PFSK-1 (cell line): ENCODE measurements at regions not wholly inside any gene's neighbourhood (a gene's known extent, or its start where the extent isn't known, plus 50 kb on each side); places are given as distances from the start of the nearest gene placed in this dataset.

Source experiments
- FOXP2 ChIP-seq: optimal IDR thresholded peaks from 2 replicates; pipeline ENCODE3; 2011; ENCODE audit warnings: borderline replicate concordance, control low read depth, inconsistent platforms; ENCODE audit not compliant: insufficient read depth; ENCODE audit errors: extremely low read length, extremely low read depth
- POLR2AphosphoS5 ChIP-seq: IDR thresholded peaks from 2 replicates; pipeline ENCODE4 v1.6.1; 2012; ENCODE audit warnings: low read depth, mild to moderate bottlenecking, control low read depth, low read length, moderate library complexity
- SIN3A ChIP-seq: IDR thresholded peaks from 2 replicates; pipeline ENCODE4 v1.6.1; 2012; ENCODE audit warnings: mild to moderate bottlenecking, low read length, moderate library complexity, borderline replicate concordance; ENCODE audit not compliant: insufficient read depth
- TAF1 ChIP-seq: IDR thresholded peaks from 2 replicates; pipeline ENCODE4 v1.6.1; 2012; ENCODE audit warnings: low read length, control low read depth, borderline replicate concordance; ENCODE audit not compliant: insufficient read depth
- TF ChIP-seq, protein P1 (sequence below), 2 experiments: IDR thresholded peaks; 2 replicates each; pipeline versions ENCODE4 v1.6.1 to v1.8.0; 2011 to 2012; ENCODE audit warnings: low read depth in 2 of 2, low read length in 2 of 2, control low read depth in 1 of 2, inconsistent platforms in 1 of 2, mild to moderate bottlenecking in 1 of 2, moderate library complexity in 1 of 2; ENCODE audit not compliant: insufficient read depth in 1 of 2

DNA sequence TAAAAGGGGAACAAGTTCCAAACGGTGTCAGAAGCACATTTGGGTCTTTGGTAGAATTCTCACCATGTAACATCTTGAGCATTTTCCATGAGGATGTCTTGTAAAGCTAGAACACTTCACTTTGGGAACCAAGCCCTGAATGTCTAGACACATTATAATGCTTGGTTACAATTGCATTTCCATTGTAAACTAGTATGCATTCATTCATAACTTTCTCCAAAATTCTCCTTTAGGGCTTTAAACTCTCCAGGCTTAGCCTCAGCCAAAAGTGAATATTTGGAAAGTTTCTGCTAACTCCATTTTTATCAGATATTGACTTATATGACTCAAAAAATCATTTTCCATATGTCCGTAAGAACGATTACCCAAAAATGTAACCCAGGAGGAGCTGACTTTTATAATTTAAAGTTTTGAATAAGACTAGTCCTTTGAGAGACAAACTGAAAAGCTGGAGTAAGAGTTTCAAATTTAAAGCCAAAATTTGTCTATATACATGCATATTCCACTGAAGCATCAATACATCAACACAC is 1170.4 kb downstream of the EFNB2 start:
- TF ChIP-seq POLR2AphosphoS5 (no peak), TAF1 (no peak), SIN3A (no peak), FOXP2 (no peak)
- TF ChIP-seq, protein P1, sequence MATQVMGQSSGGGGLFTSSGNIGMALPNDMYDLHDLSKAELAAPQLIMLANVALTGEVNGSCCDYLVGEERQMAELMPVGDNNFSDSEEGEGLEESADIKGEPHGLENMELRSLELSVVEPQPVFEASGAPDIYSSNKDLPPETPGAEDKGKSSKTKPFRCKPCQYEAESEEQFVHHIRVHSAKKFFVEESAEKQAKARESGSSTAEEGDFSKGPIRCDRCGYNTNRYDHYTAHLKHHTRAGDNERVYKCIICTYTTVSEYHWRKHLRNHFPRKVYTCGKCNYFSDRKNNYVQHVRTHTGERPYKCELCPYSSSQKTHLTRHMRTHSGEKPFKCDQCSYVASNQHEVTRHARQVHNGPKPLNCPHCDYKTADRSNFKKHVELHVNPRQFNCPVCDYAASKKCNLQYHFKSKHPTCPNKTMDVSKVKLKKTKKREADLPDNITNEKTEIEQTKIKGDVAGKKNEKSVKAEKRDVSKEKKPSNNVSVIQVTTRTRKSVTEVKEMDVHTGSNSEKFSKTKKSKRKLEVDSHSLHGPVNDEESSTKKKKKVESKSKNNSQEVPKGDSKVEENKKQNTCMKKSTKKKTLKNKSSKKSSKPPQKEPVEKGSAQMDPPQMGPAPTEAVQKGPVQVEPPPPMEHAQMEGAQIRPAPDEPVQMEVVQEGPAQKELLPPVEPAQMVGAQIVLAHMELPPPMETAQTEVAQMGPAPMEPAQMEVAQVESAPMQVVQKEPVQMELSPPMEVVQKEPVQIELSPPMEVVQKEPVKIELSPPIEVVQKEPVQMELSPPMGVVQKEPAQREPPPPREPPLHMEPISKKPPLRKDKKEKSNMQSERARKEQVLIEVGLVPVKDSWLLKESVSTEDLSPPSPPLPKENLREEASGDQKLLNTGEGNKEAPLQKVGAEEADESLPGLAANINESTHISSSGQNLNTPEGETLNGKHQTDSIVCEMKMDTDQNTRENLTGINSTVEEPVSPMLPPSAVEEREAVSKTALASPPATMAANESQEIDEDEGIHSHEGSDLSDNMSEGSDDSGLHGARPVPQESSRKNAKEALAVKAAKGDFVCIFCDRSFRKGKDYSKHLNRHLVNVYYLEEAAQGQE (IDR thresholded peaks at IDR 0.05; ENCODE audit: insufficient read depth in 1 of 2, low read depth in 2 of 2, low read length in 2 of 2) = no peak

DNA sequence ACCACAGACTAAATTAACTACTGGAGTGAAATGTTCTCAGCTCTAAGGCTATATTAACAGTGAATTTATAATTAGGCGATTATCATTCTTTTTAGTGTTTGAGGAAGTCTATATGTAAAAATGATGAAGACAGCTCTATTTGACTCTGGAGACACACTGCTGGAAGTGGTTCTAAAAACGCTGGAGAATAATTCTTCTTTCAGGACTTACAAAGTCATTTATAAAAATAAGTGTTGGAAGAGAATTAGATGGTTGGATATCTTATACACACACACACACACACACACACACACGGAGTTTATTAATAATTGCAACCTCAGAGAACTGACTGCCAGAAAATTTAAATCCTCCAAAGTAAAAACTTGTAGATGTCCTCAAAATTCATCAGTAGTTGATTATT is 1171.3 kb downstream of the EFNB2 start:
- TF ChIP-seq TAF1 = no peak
- no peak for TF ChIP-seq SIN3A
- TF ChIP-seq FOXP2 = no peak
- TF ChIP-seq, protein P1 (IDR thresholded peaks at IDR 0.05; ENCODE audit: insufficient read depth in 1 of 2, low read depth in 2 of 2, low read length in 2 of 2) = no peak
- TF ChIP-seq POLR2AphosphoS5 = no peak

DNA sequence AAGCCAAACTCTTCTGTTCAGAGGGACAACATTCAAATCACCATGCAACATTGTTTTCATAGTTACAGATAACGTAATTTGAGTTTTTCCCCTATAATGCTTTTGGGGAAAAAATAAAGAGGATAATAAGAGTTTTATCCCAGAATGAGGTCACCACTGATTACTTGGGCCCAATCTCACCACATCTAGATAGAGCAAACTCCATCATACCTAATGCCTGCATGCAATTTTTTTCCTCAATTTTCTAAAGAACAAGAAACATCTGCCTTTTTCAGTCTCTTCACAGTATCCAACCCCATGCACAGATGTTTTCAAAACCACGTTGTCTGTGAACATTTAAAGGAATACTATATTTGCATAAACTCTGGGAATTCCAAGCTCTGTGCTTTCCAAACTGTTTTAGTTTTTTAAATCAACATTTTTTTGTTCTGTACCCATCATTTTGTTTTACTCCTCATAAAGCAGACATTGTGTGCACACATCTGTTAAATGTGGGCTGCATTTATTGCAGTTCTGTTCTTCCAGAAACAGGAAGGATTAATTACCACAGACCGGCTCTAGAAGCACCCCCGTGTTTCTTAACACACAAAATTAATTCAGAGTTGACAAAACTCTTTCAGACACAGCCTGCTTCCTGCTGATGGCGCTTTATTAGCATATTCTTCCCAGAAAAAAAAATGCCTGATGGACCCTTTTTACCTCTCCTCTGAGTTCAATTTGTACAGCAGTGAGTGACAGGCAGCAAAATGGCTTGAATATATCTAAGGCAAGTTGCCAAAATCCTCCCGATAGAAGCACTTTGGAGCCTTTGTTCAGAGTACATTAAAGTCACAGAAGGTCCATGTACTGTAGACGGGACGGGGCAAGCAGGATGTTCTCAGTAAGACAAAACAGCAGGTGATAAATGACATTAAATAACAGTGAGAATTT is 1171.9 kb downstream of the EFNB2 start:
- TF ChIP-seq POLR2AphosphoS5 = no peak
- TF ChIP-seq, protein P1 (IDR thresholded peaks at IDR 0.05; ENCODE audit: insufficient read depth in 1 of 2, low read depth in 2 of 2, low read length in 2 of 2) = no peak
- no peak for TF ChIP-seq FOXP2
- TF ChIP-seq SIN3A = no peak
- no peak for TF ChIP-seq TAF1

DNA sequence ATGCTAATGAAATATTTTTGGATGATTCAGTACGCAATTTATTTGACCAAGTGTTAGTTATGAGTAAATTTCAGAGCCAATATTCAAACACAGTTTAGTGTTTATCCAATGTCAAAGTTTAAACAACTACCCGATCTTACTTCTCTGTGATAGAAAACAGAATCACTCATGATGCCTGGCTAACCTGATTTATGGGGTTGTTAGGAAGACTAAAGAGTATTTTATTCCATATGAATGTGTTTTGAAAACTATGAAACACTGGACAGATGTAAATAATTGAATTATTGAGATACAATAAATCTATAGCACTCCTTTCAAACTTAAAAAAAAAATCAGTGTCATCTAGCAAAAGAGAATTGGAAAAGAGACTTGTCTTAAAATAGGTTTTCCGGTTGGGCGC is 1181.8 kb downstream of the EFNB2 start:
- TF ChIP-seq POLR2AphosphoS5 = no peak
- TF ChIP-seq, protein P1 (IDR thresholded peaks at IDR 0.05; ENCODE audit: insufficient read depth in 1 of 2, low read depth in 2 of 2, low read length in 2 of 2) = no peak
- no peak for TF ChIP-seq SIN3A
- TF ChIP-seq FOXP2 = no peak
- TF ChIP-seq TAF1 = no peak
